Stimulated activated CD8-positive, alpha-beta memory T cell treated with anti-CD3 and anti-CD28 coated beads, Interleukin-7, amount 100 ng/mL, for 4 hours (primary cell): ENCODE measurements at regions not wholly inside any gene's neighbourhood (a gene's known extent, or its start where the extent isn't known, plus 50 kb on each side); places are given as distances from the start of the nearest gene placed in this dataset.
"Not testable (repeated sequence)": the region's sequence is repeated elsewhere in the genome, so short reads cannot be mapped to it uniquely, and the experiment has no call there.

Experiments
- DNase-seq, 2 donors: peaks; one replicate each; pipeline ENCODE4 v3.0.0-alpha.2; 2020; ENCODE audit warnings: low read depth in 2 of 2

DNA sequence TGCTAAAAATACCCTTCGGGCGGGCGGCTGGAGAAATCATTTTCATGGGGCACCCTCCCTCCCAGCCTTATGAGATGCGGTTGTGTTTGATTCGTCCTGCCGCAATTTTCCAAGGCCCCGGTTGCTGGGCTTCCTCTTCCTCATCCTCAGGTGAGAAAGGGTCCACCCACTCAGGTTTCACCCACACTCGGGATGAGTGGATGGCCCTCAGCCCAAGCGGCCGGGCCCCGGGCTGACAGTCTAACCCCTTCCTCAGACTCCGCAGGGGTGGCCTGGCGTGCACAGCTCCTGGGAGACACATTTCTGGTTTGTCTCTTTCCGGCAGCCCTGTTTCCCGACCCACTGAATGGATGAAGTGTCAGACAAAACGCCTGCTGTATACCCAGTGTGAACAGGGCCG, 116.5 kb upstream of the LRPAP1 start:
- no peak for DNase-seq

DNA sequence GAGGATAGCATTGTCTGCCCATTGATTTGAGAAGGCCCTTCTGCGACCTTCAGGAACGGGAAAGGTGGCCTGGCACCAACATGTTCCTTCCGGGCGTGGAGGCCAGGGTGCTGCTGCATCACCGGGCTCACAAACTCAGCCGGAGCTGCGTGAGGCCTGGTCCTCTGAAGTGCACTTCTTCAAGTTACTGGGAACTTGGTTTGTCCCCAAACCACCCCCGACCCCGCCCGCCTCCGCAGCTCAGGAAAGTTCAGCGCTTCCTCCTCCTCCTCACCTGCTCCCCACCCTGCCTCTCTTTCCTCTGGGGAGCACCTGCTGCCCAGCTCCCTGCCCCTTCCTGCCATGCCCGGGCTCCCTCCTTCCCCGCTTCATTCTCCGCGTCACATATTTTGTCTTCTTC, 116.0 kb upstream of the LRPAP1 start:
- no peak for DNase-seq

DNA sequence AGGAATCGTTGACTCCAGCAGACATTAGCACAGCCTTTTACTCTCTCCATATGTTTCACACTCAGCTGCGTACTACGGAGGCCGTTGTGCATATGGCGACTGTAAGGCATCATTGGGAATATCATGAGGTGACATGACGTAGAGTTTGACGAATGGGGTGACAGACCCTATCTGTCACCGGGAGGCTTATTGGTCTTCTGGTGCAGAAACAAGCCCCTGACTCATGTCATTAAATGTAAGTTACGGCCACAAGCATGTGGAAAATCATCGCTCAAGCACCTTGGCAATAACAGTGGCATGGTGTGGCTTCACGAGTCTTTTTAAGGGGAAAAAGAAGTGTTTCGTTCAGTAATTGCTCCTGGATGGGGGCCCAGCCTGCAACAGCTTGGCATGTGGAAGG, 115.2 kb upstream of the LRPAP1 start:
- DNase-seq, result no peak

DNA sequence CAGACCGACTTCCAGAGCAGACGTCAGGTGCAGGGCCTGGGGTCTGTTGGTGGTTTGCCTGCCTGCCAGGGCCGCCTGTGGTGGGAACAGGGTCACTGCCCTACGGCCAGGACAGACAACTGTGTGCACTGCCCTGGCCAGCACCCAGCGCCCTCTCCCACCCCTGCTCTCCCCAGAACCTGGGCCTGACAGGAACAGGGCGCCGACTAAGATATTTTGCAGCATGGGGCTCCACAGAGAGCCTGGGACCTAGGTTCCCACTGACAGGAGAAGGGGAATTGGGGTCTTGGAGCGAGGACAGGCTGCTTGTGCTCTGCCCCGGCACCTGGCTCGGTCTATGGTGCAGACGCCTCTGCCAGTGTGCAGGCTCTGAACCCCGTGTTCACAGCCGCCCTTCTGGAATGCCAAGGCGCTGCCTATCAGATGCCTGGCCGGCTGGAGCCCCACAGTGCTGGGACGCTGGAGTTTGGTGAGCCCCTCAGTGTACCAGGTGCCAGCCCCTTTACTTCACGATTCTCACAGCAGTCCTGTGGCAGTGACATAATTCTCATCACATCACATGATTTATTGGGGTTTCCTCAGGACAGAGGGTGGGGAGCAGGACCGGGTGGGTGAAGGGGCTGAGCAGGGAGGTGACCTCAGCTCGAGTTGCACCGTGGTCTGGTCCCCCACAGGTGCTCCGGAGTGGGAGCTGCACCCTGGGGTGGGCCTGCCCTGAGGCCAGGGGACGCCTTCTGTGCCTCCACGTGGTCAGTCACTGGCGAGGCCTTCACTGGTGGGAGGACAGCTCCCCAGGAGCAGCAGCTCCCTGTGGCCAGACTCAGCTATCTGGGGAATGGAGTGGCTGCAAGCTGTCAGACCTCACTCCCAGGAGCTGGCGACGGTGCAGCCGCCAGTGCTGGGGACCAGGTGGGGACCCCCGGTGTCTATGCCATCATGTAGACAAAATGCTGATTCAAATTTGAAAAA, 113.8 kb upstream of the LRPAP1 start:
- no peak for DNase-seq

DNA sequence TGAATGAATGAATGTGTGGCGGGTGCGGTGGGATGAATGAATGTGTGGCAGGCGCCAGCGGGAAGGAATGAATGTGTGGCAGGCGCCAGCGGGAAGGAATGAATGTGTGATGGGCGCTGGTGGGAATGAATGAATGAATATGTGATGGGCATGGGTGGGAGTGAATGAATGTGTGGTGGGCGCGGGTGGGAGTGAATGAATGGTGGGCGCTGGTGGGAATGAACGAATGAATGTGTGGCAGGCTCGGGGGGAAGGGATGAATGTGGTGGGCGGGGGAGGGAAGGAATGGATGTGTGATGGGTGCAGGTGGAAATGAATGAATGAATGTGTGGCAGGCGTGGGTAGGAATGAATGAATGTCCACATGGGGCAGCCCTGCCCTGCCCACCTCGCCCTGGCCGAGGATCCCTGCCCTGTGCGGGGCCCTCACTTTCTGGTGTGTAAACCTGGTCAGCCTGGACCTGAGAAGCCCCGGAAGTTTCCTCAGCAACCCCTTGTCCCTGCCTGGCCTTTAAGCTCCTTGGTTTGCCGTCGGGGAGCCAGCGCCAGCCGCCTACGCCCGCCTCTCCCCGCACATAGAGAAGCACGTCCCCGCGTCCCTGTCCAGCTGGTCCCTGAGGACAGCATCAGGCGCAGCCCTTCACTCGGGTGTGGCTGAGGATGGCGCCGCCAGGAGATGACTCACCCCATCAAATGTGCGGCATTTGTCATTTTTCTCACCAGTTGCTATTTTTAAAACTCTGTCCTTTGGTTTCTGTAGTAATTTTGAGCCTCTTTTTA, 112.8 kb upstream of the LRPAP1 start:
- DNase-seq, result no peak

GRCh38 chr4:3643518-3644433, 111.6 kb upstream of the LRPAP1 start:
- DNase-seq, result no peak

DNA sequence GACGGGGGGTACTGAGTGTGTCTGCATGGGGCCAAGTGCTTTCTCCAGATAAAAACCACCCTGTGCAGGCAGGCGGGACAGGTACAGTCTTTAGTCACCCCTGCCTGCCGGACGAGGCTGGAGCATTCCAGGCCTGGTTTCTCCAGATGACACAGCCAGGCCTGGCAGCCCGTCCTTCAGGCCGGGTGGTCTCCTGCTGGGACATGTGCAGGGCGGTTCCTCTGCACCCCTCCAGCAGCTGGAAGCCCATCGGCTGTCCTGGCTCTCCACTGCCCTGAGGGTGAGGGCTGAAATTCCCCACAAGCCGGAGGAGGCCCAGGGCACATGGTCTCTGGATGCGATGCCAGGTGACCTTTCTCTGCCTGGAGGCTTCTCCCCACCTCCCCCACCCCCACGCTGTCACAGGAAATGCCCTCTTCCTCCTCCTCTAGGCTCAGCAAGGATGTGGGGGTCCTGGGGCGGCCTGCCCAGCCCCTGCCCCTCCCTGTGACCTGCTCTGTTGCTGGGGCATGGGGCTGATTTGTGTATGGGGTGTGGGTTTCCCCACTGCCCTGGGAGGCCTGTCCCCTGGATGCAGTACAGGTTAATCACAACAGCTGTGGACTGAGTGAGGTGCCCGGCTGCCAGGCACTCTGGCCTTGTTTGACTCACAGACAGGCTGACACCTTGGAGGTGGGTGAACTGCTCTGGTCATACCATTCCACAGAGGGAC, 110.7 kb upstream of the LRPAP1 start:
- no peak for DNase-seq

DNA sequence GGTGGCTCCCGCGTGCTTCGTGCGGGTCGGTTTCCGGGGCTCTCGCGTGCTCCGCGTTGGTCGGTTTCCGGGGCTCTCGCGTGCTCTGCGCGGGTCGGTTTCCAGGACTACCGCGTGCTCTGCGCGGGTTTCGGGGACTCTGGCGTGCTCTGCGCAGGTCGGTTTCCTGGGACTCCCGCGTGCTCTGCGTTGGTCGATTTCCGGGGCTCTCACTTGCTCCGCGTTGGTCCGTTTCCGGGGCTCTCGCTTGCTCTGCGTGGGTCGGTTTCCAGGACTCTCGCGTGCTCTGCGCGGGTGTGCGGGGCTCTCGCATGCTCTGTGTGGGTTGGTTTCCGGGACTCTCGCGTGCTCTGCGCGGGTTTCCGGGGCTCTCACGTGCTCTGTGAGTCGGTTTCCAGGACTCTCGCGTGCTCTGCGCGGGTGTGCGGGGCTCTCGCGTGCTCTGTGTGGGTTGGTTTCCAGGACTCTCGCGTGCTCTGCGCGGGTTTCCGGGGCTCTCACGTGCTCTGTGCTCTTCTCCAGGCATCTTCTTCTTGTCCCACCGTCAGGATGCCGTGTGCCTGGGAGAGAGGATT, 109.9 kb upstream of the LRPAP1 start:
- DNase-seq, result no peak

GRCh38 chr4:3641501-3641900, 109.3 kb upstream of the LRPAP1 start:
- DNase-seq, result no peak

- no peak for DNase-seq
Measured at GRCh38 chr4:3640587-3640962, 108.4 kb upstream of the LRPAP1 start.

DNA sequence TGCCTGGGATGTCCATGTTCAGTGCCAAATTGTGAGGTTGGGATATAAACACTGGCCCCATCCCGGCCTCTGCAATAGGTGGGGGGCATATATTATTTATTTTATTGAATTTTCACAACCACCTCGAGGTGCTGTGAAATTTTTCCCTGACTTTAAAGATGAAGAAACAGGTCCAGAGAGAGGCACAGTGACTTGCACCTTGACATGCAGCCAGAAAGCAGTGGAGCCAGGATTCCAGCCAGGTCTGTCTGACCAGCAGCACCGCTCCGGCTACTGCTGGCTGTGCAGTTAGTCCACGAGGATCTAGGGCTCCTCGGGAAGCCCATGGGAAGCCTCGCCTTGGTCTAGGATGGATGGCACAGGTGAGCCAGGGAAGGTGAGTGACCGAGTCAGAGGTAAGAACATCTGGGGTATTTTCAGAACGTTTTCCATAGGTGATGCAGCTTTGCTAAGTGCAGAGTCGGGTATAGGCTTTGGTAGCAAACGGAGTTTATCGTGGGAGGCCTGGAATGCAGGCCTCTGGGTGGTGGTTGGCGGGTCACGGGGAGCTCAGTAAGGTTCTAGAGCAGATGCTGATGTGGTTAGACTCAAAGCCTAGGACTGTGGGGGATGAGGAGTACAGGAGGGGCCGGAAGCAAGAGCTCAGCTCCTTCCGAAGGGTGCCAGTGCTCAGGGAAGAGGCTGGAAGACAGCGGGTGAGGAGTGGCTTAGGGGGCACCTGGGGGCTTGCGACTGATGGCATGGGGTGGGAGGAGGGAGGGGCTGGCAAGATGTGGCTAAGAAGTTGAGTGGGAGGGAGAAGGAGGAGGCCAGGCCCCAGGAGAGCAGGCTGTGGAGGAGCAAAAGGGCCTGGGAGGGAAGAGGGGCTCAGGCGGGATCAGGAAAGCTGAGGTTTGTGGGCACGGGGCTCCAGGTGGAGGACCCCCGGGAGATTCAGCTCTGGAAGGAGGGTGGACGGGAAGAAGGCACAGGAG, 107.7 kb upstream of the LRPAP1 start:
- no peak for DNase-seq

DNA sequence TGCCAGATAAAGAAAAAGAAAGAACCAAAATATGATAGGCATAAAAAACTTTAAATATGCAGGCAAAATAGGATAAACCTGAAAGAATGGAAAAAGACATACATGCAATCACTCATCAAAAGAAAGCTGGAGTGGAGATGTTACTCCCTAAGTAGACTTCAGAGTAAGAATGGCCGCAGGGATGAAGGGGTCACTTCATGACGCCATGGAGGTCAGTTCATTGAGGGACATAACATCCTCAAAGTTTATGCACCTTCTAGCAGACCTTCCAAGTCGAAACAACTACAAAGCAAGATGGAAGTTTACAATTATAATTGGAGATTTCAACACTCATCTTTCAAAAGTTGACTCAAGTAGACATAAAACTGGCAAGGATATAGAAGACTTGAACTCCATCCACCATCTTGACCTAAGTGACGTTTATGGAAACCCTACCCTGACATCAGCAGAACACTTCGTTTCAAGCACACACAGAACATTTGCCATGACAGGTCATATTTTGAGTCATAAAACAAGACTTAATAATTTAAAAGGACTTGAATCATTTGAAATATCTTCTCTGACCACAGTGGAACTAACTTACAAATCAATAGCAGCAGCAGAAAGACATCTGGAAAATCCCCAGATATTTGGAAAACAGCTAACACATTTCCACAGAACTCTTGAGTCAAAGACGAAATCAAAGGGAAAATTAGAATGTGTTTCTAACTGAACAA, 106.0 kb upstream of the LRPAP1 start:
- no peak for DNase-seq

- DNase-seq, result no peak
Measured at GRCh38 chr4:3637326-3638016, 105.2 kb upstream of the LRPAP1 start.

DNA sequence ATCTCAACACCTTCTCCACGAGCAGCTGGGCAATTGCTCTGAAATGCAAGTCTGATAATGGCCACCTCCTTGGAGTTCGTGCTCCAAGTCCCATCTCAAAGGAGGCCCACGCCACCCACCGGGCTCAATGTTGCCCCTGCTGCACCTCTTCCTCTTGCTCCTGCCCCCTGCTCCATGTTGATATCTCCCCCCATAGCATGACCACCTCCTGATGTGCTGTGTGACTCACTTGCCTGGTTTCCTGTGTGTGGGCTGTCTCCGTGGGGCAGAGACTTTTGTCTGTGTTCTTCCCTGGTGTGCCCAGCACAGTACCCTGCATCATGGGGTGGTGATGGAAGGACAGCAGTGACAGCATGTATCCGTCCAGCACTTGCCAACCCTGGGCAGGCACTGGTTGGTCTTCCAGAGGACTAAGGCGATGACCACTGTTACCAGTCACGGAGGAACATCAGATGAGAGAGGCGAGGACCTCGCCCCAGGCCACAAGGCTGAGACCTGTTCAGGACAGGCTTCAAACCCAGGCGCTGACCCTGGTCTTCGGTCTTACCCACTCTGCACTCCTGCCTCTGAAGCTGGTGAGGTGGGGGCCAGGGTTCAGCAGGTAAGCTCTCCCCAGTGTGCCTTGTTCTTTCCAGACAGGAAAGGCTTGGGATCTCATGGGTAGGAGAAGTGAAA, 104.6 kb upstream of the LRPAP1 start:
- no peak for DNase-seq

DNA sequence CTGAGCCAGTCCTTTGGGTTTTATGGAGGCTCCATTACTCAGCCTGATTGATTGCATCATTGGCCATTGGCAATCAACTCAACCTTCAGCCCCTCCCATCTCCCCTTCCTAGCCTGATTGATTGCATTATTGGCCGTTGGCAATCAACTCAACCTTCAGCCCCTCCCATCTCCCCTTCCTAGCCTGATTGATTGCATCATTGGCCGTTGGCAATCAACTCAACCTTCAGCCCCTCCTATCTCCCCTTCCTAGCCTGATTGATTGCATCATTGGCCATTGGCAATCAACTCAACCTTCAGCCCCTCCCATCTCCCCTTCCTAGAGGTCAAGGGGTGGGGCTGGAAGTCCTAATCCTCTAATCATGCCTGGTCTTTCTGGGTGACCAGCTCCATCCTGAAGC, 103.8 kb upstream of the LRPAP1 start:
- not testable (repeated sequence) for DNase-seq

- no peak for DNase-seq
Measured at GRCh38 chr4:3634894-3635820, 102.9 kb upstream of the LRPAP1 start.
